ENCODE measurements at regions not wholly inside any gene's neighbourhood (a gene's known extent, or its start where the extent isn't known, plus 50 kb on each side); places are given as distances from the start of the nearest gene placed in this dataset.

DNA sequence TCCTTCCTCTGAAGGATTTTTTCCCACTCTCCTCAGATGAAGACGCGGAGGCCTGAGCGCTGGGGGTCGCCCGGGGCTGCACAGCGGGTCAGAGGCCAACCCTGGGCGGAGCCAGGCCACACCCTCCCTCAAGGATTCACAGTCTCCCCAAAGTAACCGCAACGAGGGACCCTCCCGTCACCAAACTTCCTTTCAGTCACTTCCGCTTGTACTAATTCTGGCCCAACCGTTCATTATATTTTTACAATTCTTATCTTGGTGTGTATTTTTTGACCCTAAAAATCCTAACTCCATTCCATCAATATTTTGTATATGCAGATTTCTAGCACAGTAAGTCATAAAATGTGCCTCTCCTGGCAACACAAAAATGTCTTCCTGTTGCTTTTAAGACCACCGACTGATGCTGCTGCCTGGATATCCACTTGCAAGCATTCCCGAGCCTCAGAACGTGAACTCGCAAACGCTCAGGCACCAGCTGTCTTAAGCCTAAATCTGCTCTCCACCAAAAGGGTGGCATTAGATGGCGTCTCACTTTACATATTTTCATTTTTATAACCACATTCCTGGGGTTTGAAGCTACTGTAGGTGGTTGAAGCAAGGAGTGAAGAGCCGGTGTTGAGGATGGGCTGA is 128.0 kb downstream of the DLL1 start:
- DNase-seq (ENCODE audit: low read depth): no peak

DNA sequence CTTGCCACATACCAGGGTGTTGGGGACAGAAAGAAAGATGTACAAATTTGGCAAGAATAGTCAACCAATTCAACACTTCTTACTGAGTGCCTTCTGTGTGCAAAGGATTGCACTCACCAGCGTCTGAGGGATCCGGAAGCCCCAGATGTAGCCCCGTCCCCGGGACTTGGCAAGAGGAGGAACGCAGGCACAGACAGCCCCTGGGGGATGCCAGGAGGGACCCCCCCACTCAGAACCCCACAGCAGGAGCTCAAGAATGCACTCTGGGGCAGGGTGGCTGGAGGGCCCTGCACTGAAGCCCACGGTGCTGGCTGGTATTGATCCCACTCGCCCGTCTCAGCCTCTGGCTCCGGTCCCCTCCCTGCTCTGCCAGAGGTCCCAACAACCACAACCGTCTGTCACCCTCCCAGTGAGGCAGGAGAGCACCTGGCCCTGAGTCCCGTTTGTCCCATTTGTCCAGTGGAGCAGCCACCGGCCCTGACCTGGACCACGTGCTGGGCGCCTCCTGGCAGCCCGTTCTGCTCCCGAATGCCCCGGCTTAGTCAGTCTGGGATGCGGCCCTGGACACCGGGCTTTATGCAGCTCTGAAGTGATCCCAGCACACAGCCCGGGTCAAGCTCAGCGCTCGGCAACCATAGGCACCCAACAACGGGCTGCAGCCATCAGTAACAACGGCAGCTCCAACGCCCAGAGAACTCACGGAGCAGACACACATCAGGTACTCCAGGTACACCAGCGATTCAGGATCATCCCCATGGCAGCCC is 128.7 kb downstream of the DLL1 start:
- DNase-seq (ENCODE audit: low read depth): no peak

DNA sequence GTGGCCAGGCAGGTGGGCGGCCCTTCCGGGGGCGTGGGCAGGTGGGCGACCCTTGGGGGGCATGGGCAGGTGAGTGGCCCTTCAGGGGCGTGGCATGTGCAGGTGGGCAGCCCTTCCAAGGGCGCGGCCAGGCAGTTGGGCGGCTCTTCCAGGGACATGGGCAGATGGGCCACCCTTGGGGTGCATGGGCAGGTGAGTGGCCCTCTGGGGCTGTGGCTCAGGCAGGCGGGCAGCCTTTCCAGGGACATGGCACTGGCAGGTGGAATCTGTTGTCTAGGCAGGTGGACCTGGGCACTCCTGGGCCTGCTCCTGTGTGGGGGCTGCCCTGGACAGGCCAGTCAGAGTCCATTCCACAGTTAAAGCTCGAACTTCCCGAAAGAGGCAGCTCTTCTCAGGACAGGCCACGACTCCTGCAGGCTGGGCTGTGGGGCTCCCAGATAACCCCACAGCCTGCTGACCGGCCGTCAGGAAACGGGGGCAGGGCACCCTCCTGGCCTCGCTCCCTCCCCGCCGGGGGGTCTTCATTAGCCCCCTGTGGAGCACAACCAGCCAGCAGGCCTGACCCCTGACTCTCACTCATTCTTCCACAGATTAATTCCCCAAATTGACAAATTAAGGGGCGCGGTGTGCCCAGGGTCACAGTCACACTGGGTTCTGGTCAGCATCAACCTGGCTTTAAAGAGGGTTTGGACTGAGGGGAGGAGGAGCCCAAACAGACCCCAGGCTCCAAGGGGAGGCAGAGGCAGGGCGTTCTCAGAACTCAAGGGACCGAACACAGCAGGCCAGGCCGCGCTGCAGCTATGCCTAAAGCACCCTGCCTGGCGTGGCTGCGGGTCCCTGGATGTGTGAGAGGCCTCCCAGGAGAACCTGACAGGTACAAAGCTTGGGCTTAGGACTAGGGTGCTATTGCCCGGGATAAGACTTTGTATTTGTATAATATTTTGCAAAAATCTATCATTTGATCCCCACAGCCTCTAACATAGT is 130.0 kb downstream of the DLL1 start:
- DNase-seq (ENCODE audit: low read depth): no peak

DNA sequence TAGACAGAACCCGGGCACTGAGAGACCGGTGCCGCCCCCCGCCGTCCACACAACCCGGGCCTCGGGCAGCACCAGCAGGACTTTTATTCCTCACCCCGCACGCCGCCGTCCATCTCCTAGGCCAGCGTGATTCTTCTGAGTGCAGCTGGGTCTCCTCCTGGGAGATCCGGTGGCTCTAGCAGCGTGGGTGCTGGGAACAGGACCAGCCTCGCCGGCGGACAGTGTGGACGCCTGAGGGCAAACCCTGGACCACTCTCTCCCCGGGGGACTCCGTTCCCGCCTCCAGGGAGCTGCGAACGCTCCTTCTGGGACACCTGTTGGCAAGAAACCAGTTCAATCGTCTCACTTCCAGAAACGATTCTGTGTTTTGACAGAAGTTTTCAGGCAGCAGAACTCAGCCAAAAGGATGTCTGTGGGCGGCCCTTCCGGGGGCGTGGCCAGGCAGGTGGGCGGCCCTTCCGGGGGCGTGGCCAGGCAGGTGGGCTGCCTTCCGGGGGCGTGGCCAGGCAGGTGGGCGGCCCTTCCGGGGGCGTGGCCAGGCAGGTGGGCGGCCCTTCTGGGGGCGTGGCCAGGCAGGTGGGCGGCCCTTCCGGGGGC is 130.7 kb downstream of the DLL1 start:
- DNase-seq (ENCODE audit: low read depth): no peak

DNA sequence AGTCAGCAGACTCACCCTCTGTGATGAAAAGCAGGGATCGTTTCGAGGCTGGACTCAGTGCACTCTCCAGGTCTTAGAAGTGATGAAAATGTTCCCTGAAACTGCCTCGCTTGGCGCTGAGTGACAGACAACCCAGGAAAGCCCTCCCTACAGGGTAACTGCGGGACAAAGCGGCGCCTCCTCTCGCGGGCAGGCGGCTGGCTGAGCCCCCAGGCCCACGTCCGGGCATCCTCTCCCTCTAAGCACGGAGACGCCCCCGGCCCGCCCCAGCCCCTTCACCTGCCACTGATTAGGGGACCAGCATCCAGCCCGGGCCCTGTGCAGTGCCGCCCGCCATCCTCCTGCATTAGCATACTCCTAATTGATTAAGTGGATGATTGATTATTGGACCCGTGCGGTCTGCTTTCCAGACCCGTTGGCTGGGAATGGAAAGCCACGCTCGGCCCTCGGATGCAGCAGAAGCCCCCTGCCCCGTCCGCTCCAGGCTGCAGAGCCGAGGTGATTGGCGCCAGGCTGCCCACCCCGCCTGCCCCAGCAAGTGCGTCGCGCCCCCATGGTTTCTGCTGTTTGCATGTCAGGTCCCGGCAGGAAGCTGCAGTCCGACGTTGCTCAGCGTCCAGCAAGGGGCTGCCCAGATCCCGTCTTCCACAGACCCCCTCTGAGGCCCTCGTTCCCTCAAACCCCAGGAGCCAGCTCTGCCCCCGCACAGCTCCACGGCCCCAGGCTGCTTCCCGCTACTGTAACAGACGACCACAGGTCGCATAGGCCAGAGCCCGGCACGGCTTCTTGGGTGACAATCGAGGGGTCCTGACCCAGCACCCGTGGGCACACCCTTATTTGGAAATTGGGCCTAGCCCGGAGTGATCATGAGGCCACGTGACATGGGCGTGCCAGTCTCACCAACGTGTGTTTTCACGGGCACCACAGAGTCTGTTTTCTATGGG is 131.6 kb downstream of the DLL1 start:
- DNase-seq (ENCODE audit: low read depth): no peak

DNA sequence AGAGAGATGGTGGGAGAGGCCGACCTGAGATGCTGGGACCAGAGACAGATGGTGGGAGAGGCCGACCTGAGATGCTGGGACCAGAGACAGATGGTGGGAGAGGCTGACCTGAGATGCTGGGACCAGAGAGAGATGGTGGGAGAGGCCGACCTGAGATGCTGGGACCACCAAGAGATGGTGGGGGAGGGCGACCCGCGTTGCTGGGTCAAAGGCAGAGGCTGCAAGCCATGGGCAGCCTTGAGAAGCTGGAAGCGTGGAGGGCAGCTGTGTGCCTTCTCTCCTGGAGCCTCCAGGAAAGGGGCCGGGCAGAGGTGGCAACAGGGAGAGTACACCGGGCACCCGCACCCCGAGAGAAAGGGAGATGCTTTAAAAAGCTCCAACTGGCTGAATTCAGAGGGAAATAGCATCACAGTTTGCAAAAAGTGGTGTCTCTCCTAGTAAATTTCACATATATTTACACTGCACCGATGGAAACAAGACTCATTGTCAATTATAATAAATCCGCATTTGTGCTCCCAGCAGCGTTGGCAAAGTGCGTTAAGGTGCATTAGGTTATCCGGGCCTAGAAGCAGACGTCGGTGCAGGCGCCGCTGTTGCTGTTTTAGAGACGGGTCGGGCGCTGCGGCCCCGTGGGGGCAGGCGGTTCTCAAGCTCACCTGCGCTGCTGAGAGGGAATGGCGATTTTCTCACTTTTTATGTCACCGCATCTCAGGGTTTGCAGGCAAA is 132.4 kb downstream of the DLL1 start:
- DNase-seq (ENCODE audit: low read depth): no peak

DNA sequence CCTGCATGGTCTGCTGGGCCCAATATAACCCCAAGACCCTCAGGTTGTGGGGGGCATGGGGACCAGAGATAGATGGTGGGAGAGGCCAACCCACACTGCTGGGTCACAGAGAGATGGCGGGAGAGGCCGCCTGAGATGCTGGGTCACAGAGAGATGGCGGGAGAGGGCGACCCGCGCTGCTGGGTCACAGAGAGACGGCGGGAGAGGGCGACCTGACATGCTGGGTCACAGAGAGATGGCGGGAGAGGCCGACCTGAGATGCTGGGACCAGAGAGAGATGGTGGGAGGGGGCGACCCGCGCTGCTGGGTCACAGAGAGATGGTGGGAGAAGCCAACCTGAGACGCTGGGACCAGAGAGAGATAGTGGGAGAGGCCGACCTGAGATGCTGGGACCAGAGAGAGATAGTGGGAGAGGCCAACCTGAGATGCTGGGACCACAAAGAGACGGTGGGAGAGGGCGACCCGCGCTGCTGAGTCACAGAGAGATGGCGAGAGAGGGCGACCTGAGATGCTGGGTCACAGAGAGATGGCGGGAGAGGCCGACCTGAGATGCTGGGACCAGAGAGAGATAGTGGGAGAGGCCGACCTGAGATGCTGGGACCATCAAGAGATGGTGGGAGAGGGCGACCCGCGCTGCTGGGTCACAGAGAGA is 133.2 kb downstream of the DLL1 start:
- DNase-seq (ENCODE audit: low read depth): no peak

DNA sequence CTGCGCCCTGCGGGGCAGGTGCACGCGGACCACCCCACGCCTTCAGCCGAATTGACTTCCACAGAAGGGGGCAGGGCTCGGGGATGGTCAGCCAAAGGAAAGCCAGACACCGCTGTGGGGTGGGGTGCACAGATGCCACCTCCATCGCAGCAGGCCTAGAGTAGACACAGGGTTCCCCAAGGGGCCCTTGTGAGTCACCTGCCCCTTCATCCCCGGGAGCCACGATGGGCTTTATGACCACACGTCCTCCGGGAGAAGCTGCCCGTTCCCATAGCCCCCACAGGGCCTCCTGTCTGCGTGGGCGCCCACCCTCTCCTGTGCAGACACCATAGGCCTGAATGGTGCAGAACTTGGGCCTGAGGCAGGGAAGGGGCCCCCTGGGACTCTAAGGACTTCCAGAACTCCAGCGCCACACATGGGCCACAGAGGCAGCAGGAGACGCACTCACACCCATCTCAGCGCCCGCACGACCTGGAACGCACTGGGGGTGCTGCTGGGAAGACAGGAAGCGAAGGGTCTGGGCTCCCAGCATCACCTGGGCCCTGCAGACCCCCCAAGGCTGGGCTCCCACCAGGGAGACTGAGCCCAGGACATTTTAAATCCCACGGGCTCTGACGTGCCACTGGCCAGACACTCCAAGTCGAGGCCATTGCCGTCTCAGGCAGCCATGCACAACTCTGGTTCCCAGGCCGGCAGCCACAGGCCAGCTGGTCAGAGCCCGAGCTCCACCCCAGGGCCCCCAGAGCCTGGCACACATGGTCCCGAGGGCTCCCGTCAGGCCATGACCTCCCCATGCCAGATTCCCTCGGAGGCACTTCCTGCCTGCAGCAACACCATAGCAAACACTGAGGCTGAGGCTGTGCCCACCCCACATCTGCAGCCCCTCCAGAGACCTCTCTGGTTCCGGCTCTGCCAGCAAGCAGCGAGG is 134.2 kb downstream of the DLL1 start:
- no peak for DNase-seq (ENCODE audit: low read depth)

DNA sequence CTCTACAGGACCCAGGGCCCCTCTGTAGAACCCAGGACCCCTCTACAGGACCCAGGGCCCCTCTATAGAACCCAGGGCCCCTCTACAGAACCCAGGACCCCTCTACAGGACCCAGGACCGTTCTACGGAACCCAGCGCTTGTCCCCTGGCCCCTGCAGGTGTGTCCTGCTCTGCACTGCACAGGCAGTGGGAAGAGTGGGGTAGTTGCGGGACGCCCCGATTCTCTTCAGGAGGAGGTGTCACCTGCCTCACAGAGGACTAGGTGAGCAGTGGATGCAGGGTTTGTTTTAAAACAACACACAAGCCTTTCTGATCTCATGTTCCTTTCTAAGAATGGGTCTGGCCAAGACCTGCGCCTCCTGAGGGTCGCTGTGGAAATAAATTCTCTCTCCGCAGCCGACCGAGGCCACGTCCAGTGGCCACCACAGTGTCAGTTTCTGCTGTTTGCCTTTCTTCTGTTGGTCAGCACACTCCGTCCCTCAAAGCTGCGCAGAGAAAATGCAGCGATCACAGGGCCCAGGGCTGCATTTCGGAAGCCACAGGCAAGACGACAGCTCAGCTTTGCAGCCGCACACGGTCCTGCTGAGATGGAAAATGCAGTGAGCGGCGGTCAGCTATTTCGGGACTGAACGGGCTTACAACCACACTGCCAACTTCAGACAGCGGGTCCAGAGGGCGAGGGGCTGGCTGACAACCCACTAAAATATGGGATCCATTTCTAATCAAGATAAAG is 135.2 kb downstream of the DLL1 start:
- DNase-seq (ENCODE audit: low read depth): no peak

DNA sequence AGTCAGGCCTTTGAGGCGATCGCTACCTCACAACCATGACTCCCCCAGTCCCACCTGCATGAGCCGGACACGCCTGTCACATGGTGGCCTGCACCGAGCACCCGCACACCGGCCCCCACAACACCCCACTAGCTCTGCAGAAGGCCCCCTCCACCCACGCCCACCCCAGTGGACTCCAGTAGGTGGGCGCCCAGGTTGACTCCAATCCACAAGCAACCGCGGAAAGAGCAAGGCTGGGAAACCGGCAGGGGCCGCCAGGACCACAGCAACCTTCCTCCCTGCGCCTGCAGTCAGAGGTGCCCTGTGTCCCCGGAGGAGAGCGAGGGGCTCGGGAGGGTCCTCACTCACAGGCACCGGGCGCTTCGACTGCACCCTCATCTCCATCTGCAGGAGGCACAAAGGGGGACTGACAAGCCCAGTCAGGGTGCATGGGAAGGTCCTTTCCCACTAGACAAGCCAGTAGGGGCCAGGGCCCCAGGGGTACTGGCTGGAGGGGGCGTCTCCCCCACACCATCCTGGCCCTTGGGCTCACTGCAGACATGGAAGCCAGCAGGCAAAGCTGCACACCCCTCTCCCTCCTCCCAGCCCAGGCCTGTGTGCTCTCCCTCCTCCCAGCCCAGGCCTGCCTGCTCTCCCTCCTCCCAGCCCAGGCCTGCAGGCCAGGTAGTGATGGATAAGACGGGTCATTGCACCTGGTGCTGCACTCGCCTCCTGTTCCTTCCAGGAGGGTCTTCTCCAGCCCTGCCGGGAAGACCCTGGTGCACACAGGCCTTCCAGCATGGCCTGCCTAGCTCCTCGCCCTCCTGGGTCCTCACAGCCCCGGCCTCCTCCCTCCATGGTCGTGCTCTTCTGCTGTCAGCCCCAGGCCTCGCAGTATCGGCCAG is 137.2 kb downstream of the DLL1 start:
- no peak for DNase-seq (ENCODE audit: low read depth)

DNA sequence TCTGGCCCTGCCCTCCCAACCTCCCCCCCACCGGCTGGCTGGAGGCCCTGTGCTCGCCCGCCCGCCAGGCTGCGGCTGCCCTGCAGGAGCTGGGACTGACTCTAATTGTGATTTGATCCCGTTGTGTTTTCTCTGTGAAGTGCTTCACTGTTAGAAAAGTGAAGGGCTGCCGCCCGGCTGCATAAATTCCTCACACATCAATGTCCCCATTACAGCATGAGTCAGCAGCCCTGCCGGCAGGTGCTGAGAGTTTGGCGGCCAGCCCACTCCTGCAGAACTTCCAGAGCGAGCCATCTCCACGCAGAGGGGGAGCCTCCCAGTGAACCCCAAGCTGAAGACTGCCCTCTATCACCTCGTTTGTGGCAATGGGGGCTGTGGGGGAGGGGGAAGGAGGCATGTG is 137.9 kb downstream of the DLL1 start:
- DNase-seq (ENCODE audit: low read depth): no peak

DNA sequence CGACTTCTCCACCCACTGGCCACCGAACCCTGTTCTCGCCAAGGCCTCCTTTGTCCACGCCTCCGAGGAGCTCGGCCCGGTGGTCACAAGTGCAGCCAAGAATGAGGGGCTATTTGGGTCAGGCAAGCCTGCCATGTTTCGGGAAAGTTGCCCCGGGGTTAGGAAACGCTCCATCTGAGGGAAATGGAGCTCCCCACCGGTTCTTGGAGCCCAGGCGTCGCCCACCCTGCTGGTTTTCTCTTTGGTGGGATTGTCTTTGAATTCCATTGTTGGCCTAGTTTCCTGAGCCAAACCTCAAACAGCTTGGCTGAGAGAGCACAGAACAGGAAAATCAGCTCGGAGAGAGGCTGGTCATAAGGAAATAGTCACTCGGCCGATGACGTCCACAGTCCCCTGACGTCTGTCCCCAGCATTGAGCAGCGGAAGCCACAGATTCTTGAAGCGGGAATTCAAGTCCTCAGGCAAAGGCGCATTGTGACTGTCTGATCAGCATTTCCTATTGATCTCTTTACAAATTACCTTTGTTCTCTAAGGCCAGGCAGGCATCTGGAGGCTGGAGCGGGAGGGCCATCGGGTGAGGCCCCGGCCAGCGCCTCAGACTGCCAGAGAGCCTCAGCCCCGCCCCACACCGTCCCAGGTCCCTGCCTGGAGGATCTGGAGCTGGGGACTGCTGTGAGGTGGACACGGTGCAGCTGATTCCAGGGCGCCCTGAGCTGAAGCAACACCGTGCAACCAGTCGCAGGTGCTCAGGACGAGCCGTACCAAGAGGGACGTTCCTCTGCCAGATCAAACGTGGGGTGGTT is 138.6 kb downstream of the DLL1 start:
- peak; percentile 32 for DNase-seq (ENCODE audit: low read depth)

DNA sequence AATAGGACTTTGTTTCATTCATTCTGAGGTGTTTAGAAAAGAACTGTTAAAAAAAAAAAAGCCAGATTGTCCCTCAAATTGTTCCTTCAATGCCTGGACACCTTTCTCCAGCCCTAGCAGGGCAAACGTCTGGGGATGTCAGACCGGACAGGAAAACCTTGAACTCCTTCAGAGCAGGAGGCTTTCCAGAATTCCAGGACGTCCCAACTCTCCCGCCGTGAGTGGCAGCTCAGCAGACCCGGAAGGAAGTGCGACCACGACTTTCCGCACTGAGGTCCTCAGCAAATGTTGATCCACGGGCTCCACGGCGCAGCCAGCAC is 139.1 kb downstream of the DLL1 start:
- no peak for DNase-seq (ENCODE audit: low read depth)

DNA sequence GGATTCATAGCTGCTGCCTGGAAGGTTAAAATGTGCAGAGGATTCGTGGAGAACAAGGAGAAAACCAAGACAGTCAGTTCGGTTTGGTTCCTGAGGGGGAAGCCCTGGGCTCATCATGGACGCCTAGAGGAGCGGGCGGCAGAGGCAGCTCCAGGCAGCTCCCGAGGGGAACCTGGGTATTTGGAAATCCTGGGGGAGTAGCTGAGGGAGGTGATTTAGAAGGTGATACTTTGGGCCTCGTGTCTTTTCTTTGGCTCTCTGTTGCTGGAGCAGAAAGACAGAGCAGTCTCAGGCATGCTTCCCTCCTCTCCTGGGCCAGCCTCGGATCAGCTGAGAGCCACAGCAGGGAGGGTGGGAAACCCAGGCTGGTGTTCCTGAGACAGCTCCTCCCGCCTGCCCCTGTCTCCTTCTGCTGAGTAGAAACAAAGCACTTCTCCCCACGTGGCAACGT is 139.5 kb downstream of the DLL1 start:
- no peak for DNase-seq (ENCODE audit: low read depth)

DNA sequence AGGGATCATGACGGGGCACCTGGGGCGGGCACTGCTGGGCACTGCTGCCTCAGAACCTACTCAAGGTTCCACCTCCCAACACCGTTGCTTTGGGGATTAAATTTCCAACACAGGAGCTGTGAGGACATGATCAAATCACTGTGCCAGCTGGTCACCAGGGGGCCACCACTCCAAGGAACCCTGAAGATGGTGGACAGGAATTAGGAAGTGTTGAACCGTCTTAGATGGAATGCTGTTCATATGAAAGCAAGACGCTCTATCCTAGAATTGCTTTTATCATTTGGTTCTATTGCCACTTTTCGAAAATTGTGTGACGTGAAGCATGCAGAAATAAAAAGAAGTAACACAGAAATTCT is 140.3 kb downstream of the DLL1 start:
- no peak for DNase-seq (ENCODE audit: low read depth)
